Right atrium auricular region (tissue), 2 donors: ENCODE measurements at regions not wholly inside any gene's neighbourhood (a gene's known extent, or its start where the extent isn't known, plus 50 kb on each side); places are given as distances from the start of the nearest gene placed in this dataset.

Source experiments
- DNase-seq: peaks from one replicate; pipeline ENCODE4 v3.0.0-alpha.2; 2019; ENCODE audit warnings: low spot score
- H3K27ac ChIP-seq, 2 donors: fragments of 200-600 bp; sonication (generic); 1 replicate in 1 of 2; 2 replicates in 1 of 2; pipeline ENCODE4 v1.5.1; 2016 to 2019
- H3K27me3 ChIP-seq, 2 donors: fragments of 200-600 bp; sonication (generic); one replicate each; pipeline versions ENCODE4 v1.5.1 to v1.6.0; 2017 to 2019
- H3K36me3 ChIP-seq: fragments of 200-600 bp; sonication (generic); one replicate; pipeline ENCODE4 v1.5.1; 2016
- H3K4me1 ChIP-seq, 2 donors: fragments of 200-600 bp; sonication (generic); one replicate each; pipeline versions ENCODE4 v1.5.1 to v1.6.0; 2017 to 2019
- H3K4me3 ChIP-seq, 2 donors: fragments of 200-600 bp; sonication (generic); 1 replicate in 1 of 2; 2 replicates in 1 of 2; pipeline ENCODE4 v1.5.1; 2017 to 2019; ENCODE audit warnings: mild to moderate bottlenecking in 1 of 2, moderate library complexity in 1 of 2
- H3K9me3 ChIP-seq, 2 donors: fragments of 200-600 bp; sonication (generic); one replicate each; pipeline ENCODE4 v1.5.1; 2019
- TF ChIP-seq, protein P1 (sequence below), 2 donors: fragments of 200-600 bp; sonication (generic); IDR thresholded peaks; one replicate each; pipeline ENCODE4 v1.5.1; 2019; ENCODE audit warnings: antibody characterized with exemption in 2 of 2

DNA sequence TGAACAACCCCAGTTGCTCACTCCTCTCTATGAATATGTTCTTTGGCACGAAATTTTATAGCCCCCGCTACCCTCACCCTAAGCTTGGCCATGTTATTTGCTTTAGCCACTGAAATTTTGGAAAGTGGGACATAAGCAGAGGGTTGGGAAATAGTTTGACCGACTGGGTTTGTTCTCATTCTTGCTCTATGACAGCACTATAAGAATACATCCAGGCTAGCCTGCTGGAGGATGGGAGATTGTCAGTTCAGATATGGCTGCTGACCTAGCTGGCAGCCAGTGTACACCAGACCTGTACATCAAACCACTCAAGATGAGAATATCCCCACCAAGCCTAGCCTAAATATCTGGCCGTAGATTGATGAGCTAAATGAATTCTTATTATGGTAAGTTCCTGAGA, 298.1 kb downstream of the PDGFC start:
- H3K4me3 ChIP-seq, result no peak overlapping the region
- TF ChIP-seq, protein P1, sequence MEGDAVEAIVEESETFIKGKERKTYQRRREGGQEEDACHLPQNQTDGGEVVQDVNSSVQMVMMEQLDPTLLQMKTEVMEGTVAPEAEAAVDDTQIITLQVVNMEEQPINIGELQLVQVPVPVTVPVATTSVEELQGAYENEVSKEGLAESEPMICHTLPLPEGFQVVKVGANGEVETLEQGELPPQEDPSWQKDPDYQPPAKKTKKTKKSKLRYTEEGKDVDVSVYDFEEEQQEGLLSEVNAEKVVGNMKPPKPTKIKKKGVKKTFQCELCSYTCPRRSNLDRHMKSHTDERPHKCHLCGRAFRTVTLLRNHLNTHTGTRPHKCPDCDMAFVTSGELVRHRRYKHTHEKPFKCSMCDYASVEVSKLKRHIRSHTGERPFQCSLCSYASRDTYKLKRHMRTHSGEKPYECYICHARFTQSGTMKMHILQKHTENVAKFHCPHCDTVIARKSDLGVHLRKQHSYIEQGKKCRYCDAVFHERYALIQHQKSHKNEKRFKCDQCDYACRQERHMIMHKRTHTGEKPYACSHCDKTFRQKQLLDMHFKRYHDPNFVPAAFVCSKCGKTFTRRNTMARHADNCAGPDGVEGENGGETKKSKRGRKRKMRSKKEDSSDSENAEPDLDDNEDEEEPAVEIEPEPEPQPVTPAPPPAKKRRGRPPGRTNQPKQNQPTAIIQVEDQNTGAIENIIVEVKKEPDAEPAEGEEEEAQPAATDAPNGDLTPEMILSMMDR (IDR thresholded peaks at IDR 0.05), result no peak
- H3K36me3 ChIP-seq, result no peaks in the 10 kb centered on the region
- no peak for DNase-seq
- H3K9me3 ChIP-seq, result no peaks in the 10 kb centered on the region
- H3K27me3 ChIP-seq, result no peaks in the 10 kb centered on the region
- no peaks in the 10 kb centered on the region for H3K4me1 ChIP-seq
- H3K27ac ChIP-seq, result no peak overlapping the region

DNA sequence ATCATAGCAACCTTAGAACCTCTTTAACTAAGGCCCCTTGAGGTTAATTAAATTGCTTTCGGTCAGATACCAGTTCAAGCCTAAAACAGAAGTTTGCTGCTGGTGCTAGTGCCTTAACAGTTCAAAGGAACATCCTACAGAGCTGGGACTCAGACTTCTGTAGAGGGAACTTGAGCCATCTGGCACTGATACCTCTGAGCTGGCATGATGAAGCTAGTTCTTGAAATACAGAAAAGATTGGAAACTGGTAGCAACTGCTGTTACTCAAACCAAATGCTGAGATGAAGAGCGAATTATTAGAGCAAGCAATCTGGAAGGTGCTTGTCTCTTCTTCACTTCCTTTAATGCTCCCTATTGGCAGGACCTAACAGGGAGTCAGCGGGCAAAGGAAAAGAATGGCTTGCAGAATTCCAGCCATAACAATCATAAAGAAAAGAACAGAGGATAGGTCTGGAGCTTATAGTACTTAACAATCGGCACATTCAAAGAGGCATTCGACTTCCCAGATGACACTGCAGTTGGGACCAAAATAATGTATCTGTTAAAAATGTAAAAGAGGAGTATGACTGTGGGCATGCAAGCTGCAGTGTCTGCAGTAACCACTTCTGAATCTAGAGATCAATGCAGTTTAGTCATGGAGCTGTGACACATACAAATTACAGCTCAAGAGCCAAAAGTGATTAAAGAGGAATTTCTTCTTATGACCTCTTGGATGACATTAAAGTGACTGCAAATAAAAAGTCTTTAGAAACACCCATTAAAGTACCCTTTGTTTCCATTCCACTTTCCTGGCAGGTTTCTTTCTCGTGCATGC, 298.9 kb downstream of the PDGFC start:
- Histone ChIP-seq H3K9me3 (no peaks in the 10 kb centered on the region), H3K27ac (no peak overlapping the region), H3K4me3 (no peak overlapping the region), H3K4me1 (no peaks in the 10 kb centered on the region), H3K27me3 (no peaks in the 10 kb centered on the region), H3K36me3 (no peaks in the 10 kb centered on the region)
- no peak for DNase-seq
- TF ChIP-seq, protein P1 (IDR thresholded peaks at IDR 0.05), result no peak

DNA sequence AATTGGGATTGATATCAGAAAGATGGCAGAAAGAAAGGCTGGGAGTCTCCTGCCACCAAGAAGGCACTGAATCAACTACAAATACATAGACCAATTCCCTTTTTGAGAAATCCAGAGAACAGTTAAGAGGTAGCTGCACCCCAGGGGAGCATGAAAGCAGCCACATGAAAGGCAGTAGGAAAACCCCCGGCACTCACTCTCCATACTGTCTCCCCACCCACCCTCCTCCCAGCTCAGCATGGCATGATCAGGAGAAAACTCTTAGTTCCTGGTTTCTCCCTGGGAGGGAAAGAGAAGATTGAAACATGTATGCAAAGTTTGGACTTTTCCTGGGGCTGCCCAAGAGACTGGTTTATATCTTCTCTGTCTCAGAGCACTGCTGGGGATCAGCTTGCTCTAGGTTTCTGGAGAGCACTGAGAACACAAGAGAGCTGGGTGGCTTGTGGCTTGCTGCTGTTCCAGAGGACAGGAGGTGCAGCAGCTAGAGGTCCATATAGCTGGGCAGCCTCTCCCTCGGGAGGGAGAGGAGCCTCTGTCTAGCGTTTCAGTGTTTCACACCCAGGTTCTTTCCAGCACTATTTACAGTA, 305.7 kb downstream of the PDGFC start:
- H3K4me3 ChIP-seq, result no peak overlapping the region
- H3K27ac ChIP-seq, result no peak overlapping the region
- DNase-seq, result no peak
- H3K4me1 ChIP-seq, result no peaks in the 10 kb centered on the region
- no peaks in the 10 kb centered on the region for H3K27me3 ChIP-seq
- TF ChIP-seq, protein P1 (IDR thresholded peaks at IDR 0.05), result no peak
- no peaks in the 10 kb centered on the region for H3K36me3 ChIP-seq
- no peaks in the 10 kb centered on the region for H3K9me3 ChIP-seq

DNA sequence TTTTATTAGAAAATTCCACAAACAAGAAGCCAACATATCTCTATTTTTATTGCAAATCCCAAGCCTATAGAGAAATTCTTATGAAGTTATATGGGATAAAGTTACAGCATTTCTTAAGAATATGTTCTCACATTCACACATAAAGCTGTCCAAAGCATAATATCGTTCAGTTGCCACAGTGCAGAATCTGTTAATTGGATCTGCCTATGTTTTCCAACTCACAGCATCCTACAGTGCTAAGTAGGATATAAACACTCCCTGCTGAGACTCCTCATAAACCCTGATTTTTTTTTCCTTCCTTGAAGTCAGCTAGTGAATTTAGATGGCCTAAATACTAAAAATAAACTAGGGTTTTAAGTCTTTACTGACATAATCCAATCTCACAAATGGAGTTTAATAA, 307.9 kb downstream of the PDGFC start:
- no peak for DNase-seq
- H3K36me3 ChIP-seq, result no peaks in the 10 kb centered on the region
- TF ChIP-seq, protein P1 (IDR thresholded peaks at IDR 0.05), result no peak
- no peak overlapping the region for H3K4me3 ChIP-seq
- H3K27ac ChIP-seq, result no peak overlapping the region
- no peaks in the 10 kb centered on the region for H3K9me3 ChIP-seq
- H3K4me1 ChIP-seq, result no peaks in the 10 kb centered on the region
- no peaks in the 10 kb centered on the region for H3K27me3 ChIP-seq

DNA sequence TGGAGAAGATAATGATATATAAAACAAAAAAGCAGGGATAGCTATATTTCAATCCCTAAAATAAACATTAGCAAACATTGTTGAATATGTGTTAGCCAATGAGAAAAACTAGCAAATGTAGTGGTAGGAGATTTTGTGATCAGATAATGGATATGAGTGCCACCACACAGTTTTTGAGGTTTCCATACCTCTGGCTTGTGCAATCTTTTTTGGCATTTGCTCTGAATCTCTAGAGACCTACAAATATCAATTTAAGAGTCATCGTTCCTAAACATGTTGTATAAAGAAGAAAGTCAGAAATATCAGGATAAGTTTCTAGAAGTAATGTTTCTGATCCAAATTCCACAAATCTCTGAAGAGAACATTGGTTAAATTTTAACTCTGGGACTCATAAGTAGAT, 308.7 kb downstream of the PDGFC start:
- Histone ChIP-seq H3K9me3 (no peaks in the 10 kb centered on the region), H3K4me3 (no peak overlapping the region), H3K27ac (no peak overlapping the region), H3K36me3 (no peaks in the 10 kb centered on the region), H3K4me1 (no peaks in the 10 kb centered on the region), H3K27me3 (no peaks in the 10 kb centered on the region)
- no peak for DNase-seq
- TF ChIP-seq, protein P1 (IDR thresholded peaks at IDR 0.05), result no peak
